ENCODE measurements at regions not wholly inside any gene's neighbourhood (a gene's known extent, or its start where the extent isn't known, plus 50 kb on each side); places are given as distances from the start of the nearest gene placed in this dataset.

GRCh38 chr2:125853626-125854025, 802.3 kb upstream of the GYPC start:
- H3K27me3 ChIP-seq (replicated peaks in 1 of 4; ENCODE audit: control extremely low read depth in 1 of 4, control insufficient read depth in 3 of 4, insufficient read depth in 4 of 4, low read length in 3 of 4) = no peaks in the 10 kb centered on the region
- Mint-ChIP-seq H3K9me3 (ENCODE audit: insufficient read depth) (peaks cover 3% of the 10 kb centered on the region), H3K4me1 (no peaks in the 10 kb centered on the region), H3K27ac (no peak overlapping the region), H3K27me3 (no peaks in the 10 kb centered on the region), H3K4me3 (no peak overlapping the region)
- H3K79me2 ChIP-seq (ENCODE audit: control insufficient read depth, insufficient read depth, low read length) = no peaks in the 10 kb centered on the region
- no peak for TF ChIP-seq EZH2 (IDR thresholded peaks at IDR 0.05; ENCODE audit: borderline replicate concordance, insufficient read depth, low read depth, low read length, poor library complexity, severe bottlenecking)
- H3K4me2 ChIP-seq (replicated peaks; ENCODE audit: low read depth, low read length, poor library complexity, severe bottlenecking) = no peak overlapping the region
- H3K27ac ChIP-seq (ENCODE audit: low read length in 2 of 2) = no peak overlapping the region
- WGBS (ENCODE audit: insufficient coverage) = 100% methylated on average over 2 of the region's 4 CpGs
- ChIA-PET POLR2A (no interaction called here), CTCF (no interaction called here)
- H3K9me3 ChIP-seq (ENCODE audit: control extremely low read depth in 1 of 3, control insufficient read depth in 2 of 3, insufficient read depth in 1 of 3, low read length in 2 of 3) = no peaks in the 10 kb centered on the region
- intact Hi-C loops (cut with micrococcal nuclease) = no loop called here
- no peaks in the 10 kb centered on the region for H3K4me1 ChIP-seq (ENCODE audit: control insufficient read depth in 2 of 2, insufficient read depth in 2 of 2, low read length in 2 of 2)
- no peaks in the 10 kb centered on the region for H3K36me3 ChIP-seq (replicated peaks in 1 of 2; ENCODE audit: control extremely low read depth in 1 of 2, control insufficient read depth in 1 of 2, extremely low read depth in 1 of 2, insufficient read depth in 2 of 2, low read length in 1 of 2)
- no peaks in the 10 kb centered on the region for H4K20me1 ChIP-seq (ENCODE audit: control insufficient read depth, insufficient read depth, low read length, poor library complexity, severe bottlenecking)
- ATAC-seq (ENCODE audit: low read depth) = no peak
- no peak overlapping the region for H3K9ac ChIP-seq (ENCODE audit: low read length)
- no peak overlapping the region for H2AFZ ChIP-seq (ENCODE audit: insufficient read depth, low read depth, low read length, poor library complexity, severe bottlenecking)
- DNase-seq = no peak
- H3K4me3 ChIP-seq (ENCODE audit: control extremely low read depth in 1 of 5, extremely low read depth in 1 of 5, insufficient read depth in 1 of 5, low read depth in 2 of 5, low read length in 4 of 5) = no peak overlapping the region

- Histone ChIP-seq H3K4me2 (replicated peaks; ENCODE audit: low read depth, low read length, poor library complexity, severe bottlenecking) (no peak overlapping the region), H3K4me1 (ENCODE audit: control insufficient read depth in 2 of 2, insufficient read depth in 2 of 2, low read length in 2 of 2) (no peaks in the 10 kb centered on the region), H3K27me3 (replicated peaks in 1 of 4; ENCODE audit: control extremely low read depth in 1 of 4, control insufficient read depth in 3 of 4, insufficient read depth in 4 of 4, low read length in 3 of 4) (no peaks in the 10 kb centered on the region), H3K36me3 (replicated peaks in 1 of 2; ENCODE audit: control extremely low read depth in 1 of 2, control insufficient read depth in 1 of 2, extremely low read depth in 1 of 2, insufficient read depth in 2 of 2, low read length in 1 of 2) (no peaks in the 10 kb centered on the region), H3K79me2 (ENCODE audit: control insufficient read depth, insufficient read depth, low read length) (no peaks in the 10 kb centered on the region), H3K9ac (ENCODE audit: low read length) (no peak overlapping the region), H3K4me3 (ENCODE audit: control extremely low read depth in 1 of 5, extremely low read depth in 1 of 5, insufficient read depth in 1 of 5, low read depth in 2 of 5, low read length in 4 of 5) (no peak overlapping the region), H3K27ac (ENCODE audit: low read length in 2 of 2) (no peak overlapping the region), H3K9me3 (ENCODE audit: control extremely low read depth in 1 of 3, control insufficient read depth in 2 of 3, insufficient read depth in 1 of 3, low read length in 2 of 3) (no peaks in the 10 kb centered on the region), H2AFZ (ENCODE audit: insufficient read depth, low read depth, low read length, poor library complexity, severe bottlenecking) (no peak overlapping the region), H4K20me1 (ENCODE audit: control insufficient read depth, insufficient read depth, low read length, poor library complexity, severe bottlenecking) (no peaks in the 10 kb centered on the region)
- peaks cover 3% of the 10 kb centered on the region for H3K9me3 Mint-ChIP-seq (ENCODE audit: insufficient read depth)
- no peaks in the 10 kb centered on the region for H3K4me1 Mint-ChIP-seq
- no peak for ATAC-seq (ENCODE audit: low read depth)
- intact Hi-C loops (cut with micrococcal nuclease) = no loop called here
- POLR2A ChIA-PET = no interaction called here
- WGBS (ENCODE audit: insufficient coverage) = no CpG with 5 or more reads among the region's 3 CpGs
- TF ChIP-seq CTCF (IDR thresholded peaks at IDR 0.05) (no peak), EZH2 (IDR thresholded peaks at IDR 0.05; ENCODE audit: borderline replicate concordance, insufficient read depth, low read depth, low read length, poor library complexity, severe bottlenecking) (no peak)
- no peak overlapping the region for H3K4me3 Mint-ChIP-seq
- CTCF ChIA-PET = no interaction called here
- no peak overlapping the region for H3K27ac Mint-ChIP-seq
- H3K27me3 Mint-ChIP-seq = no peaks in the 10 kb centered on the region
- DNase-seq = no peak
Observed at GRCh38 chr2:125855204-125855603, 800.8 kb upstream of the GYPC start.
